ENCODE measurements at regions not wholly inside any gene's neighbourhood (a gene's known extent, or its start where the extent isn't known, plus 50 kb on each side); places are given as distances from the start of the nearest gene placed in this dataset.

DNA sequence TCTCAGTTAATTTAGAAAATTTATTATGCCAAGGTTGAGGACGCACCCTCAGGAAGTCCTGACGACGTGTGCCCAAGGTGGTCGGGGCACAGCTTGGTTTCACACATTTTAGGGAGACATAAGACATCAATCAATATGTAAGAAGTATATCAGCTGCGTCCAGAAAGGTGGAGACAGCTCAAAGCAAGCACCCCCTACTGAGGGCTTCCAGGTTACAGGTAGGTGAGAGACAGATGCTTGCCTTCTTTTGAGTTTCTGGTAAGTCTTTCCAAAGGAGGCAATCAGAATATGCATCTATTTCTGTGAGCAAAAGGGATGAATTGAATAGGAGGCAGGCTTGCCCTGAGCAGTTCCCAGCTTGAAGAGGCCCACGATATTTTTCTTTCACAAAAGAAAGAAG is 614.3 kb downstream of the XPNPEP1 start:
- TF ChIP-seq POLR2AphosphoS5 (IDR thresholded peaks at IDR 0.05; ENCODE audit: low read depth, low read length) (no peak), POLR2A (IDR thresholded peaks at IDR 0.05; ENCODE audit: low read depth, low read length) (no peak), TAF1 (IDR thresholded peaks at IDR 0.05; ENCODE audit: low read depth, low read length) (no peak), POU2F2 (IDR thresholded peaks at IDR 0.05; ENCODE audit: low read depth, low read length) (no peak), SPI1 (IDR thresholded peaks at IDR 0.05; ENCODE audit: low read depth, low read length) (no peak)
